Esophagus squamous epithelium (tissue), 5 donors: ENCODE measurements at regions not wholly inside any gene's neighbourhood (a gene's known extent, or its start where the extent isn't known, plus 50 kb on each side); places are given as distances from the start of the nearest gene placed in this dataset.

ENCODE experiments used
- DNase-seq: peaks from one replicate; lab custom pipeline; 2025; lab: John Stamatoyannopoulos, UW
- H3K27ac ChIP-seq, 4 donors: fragments of 200-600 bp; sonication (generic); one replicate each; pipeline ENCODE4 v1.5.1; 2016 to 2019; ENCODE audit warnings: mild to moderate bottlenecking in 1 of 4
- H3K27me3 ChIP-seq, 4 donors: fragments of 200-600 bp; sonication (generic); 1 replicate in 3 of 4; 2 replicates in 1 of 4; pipeline versions ENCODE4 v1.5.1 to v1.6.0; 2017 to 2021; ENCODE audit warnings: antibody characterized with exemption in 1 of 4
- H3K36me3 ChIP-seq, 3 donors: fragments of 200-600 bp; sonication (generic); one replicate each; pipeline ENCODE4 v1.5.1; 2016 to 2019
- H3K4me1 ChIP-seq, 3 donors: fragments of 200-600 bp; sonication (generic); one replicate each; pipeline ENCODE4 v1.5.1; 2017 to 2019
- H3K4me3 ChIP-seq, 4 donors: fragments of 200-600 bp; sonication (generic); 1 replicate in 3 of 4; 2 replicates in 1 of 4; pipeline ENCODE4 v1.5.1; 2016 to 2019; ENCODE audit warnings: mild to moderate bottlenecking in 2 of 4, moderate library complexity in 1 of 4
- H3K9me3 ChIP-seq, 3 donors: fragments of 200-600 bp; sonication (generic); one replicate each; pipeline ENCODE4 v1.5.1; 2016 to 2019
- CTCF ChIP-seq, 6 experiments: fragments of 450-650 bp in 4 of 6; fragments of 200-600 bp in 2 of 6; sonication (generic) in 2 of 6; IDR thresholded peaks; one replicate each; pipeline ENCODE4 v1.5.1; 2016 to 2019; ENCODE audit warnings: antibody characterized with exemption in 6 of 6, mild to moderate bottlenecking in 4 of 6, moderate library complexity in 4 of 6
- POLR2A ChIP-seq, 4 donors: fragments of 450-650 bp; IDR thresholded peaks; one replicate each; pipeline ENCODE4 v1.6.1; 2017; ENCODE audit warnings: antibody characterized with exemption in 4 of 4, mild to moderate bottlenecking in 4 of 4, moderate library complexity in 3 of 4
- WGBS, 2 donors: methylation state at CpG; one replicate each; pipeline ENCODE4 v1.1.5; 2018; 5-methylcytosine and 5-hydroxymethylcytosine counted together
- intact Hi-C: fragments of 100-400 bp; cut with DNase I; formaldehyde crosslinking; loops from one replicate; pipeline ENCODE4 v1.15.0; 2022
- donor health status: DM: yes; HTN: yes; CAD: no.

DNA sequence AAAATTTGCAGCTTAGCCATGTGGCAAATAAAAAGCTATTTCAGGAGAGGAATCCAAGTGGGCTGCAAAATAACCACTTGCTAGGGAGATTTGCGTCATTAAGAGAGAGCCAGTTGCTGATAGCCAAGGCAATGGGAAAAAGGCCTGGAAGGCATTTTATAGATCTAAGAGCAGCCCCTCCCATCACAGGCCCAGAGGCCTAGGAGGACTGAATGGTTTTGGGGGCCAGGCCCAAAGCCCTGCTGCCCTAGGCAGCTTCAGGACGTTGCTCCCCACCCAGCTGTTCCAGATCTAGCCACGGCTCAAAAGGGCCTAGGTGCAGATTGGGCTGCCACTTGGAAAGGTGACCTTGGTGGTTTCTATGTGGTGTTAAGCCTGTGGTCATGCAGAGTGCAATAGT is 169.0 kb downstream of the AASDHPPT start:
- intact Hi-C loops, result no loop called here
- Histone ChIP-seq H3K36me3 (no peaks in the 10 kb centered on the region), H3K4me3 (no peak overlapping the region), H3K27ac (no peak overlapping the region), H3K4me1 (no peaks in the 10 kb centered on the region), H3K9me3 (peaks cover 0 to 10% (median 0%) of the 10 kb centered on the region in 3 donors), H3K27me3 (no peaks in the 10 kb centered on the region)
- 83 to 91% methylated on average over 1 to 2 of the region's 3 CpGs for WGBS, 2 donors
- no peak for TF ChIP-seq CTCF (IDR thresholded peaks at IDR 0.05)
- TF ChIP-seq POLR2A (IDR thresholded peaks at IDR 0.05), result no peak
- no peak for DNase-seq

GRCh38 chr11:106249617-106250239 is 172.3 kb downstream of the AASDHPPT start:
- Histone ChIP-seq H3K4me1 (no peaks in the 10 kb centered on the region), H3K27me3 (no peaks in the 10 kb centered on the region)
- intact Hi-C loops, result no loop called here

GRCh38 chr11:106262852-106263251 is 185.4 kb downstream of the AASDHPPT start:
- H3K4me3 ChIP-seq, result no peak overlapping the region
- WGBS, 2 donors, result 85% methylated on average over 3 of the region's 3 CpGs
- H3K36me3 ChIP-seq, result no peaks in the 10 kb centered on the region
- no peaks in the 10 kb centered on the region for H3K27me3 ChIP-seq
- DNase-seq, result no peak
- H3K4me1 ChIP-seq, result no peaks in the 10 kb centered on the region
- intact Hi-C loops, result no loop called here
- TF ChIP-seq CTCF (IDR thresholded peaks at IDR 0.05) (no peak), POLR2A (IDR thresholded peaks at IDR 0.05) (no peak)
- H3K9me3 ChIP-seq, result no peaks in the 10 kb centered on the region
- no peak overlapping the region for H3K27ac ChIP-seq

More at GRCh38 chr11:106249617-106250239, 172.3 kb downstream of the AASDHPPT start:
- Histone ChIP-seq H3K4me3 (no peak overlapping the region), H3K36me3 (no peaks in the 10 kb centered on the region), H3K9me3 (peaks cover 0 to 10% (median 0%) of the 10 kb centered on the region in 3 donors), H3K27ac (no peak overlapping the region)
- no peak for DNase-seq
- 69 to 71% methylated on average over 5 of the region's 5 CpGs for WGBS, 2 donors
- TF ChIP-seq CTCF (IDR thresholded peaks at IDR 0.05) (no peak), POLR2A (IDR thresholded peaks at IDR 0.05) (no peak)

- Histone ChIP-seq H3K4me3 (no peak overlapping the region), H3K4me1 (no peaks in the 10 kb centered on the region), H3K27ac (no peak overlapping the region), H3K36me3 (no peaks in the 10 kb centered on the region), H3K9me3 (no peaks in the 10 kb centered on the region), H3K27me3 (no peaks in the 10 kb centered on the region)
- DNase-seq, result no peak
- intact Hi-C loops, result no loop called here
- TF ChIP-seq POLR2A (IDR thresholded peaks at IDR 0.05), result no peak
- TF ChIP-seq CTCF (IDR thresholded peaks at IDR 0.05), result no peak
- 76 to 83% methylated on average over 3 of the region's 3 CpGs for WGBS, 2 donors
Observed at GRCh38 chr11:106263527-106263926, 186.1 kb downstream of the AASDHPPT start.

DNA sequence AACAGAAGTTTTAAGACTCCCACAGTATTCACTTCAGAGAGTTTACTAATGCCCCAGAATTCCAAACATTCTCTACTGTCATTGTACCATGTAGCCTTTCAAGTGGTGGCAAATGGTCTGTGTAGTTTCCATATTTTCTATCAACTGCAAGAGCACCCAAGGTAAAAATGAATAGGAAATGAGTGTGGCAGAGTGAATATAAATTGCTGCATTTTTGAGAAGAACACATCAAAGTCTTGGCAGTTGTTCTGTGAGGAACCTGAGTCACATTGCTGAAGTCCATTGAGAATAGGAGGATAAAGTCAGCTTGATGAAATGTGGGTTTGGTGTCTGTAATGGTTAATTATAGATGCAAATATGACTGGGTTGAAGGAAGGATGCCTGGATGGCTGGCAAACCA is 193.6 kb downstream of the AASDHPPT start:
- Histone ChIP-seq H3K9me3 (no peaks in the 10 kb centered on the region), H3K4me1 (no peaks in the 10 kb centered on the region), H3K36me3 (no peaks in the 10 kb centered on the region), H3K4me3 (no peak overlapping the region), H3K27me3 (no peaks in the 10 kb centered on the region), H3K27ac (no peak overlapping the region)
- intact Hi-C loops, result no loop called here
- TF ChIP-seq CTCF (IDR thresholded peaks at IDR 0.05) (no peak), POLR2A (IDR thresholded peaks at IDR 0.05) (no peak)
- no peak for DNase-seq
